HFFc6 (cell line): ENCODE measurements at regions not wholly inside any gene's neighbourhood (a gene's known extent, or its start where the extent isn't known, plus 50 kb on each side); places are given as distances from the start of the nearest gene placed in this dataset.

Source experiments
- DNase-seq: peaks from one replicate; pipeline ENCODE4 v3.0.0-alpha.2; 2018
- H3K27ac Mint-ChIP-seq: 2 replicates; pipeline ENCODE4 v1.8.0; 2020; ENCODE audit warnings: mild to moderate bottlenecking, mixed read lengths
- H3K27me3 Mint-ChIP-seq: 2 replicates; pipeline ENCODE4 v1.8.0; 2021; ENCODE audit warnings: mild to moderate bottlenecking, moderate library complexity, mixed read lengths; ENCODE audit not compliant: insufficient read depth
- H3K36me3 Mint-ChIP-seq: 2 replicates; pipeline ENCODE4 v1.8.0; 2021; ENCODE audit warnings: low read depth, mixed read lengths
- H3K4me1 Mint-ChIP-seq: 2 replicates; pipeline ENCODE4 v1.8.0; 2020; ENCODE audit warnings: low read depth, mixed read lengths
- H3K4me3 Mint-ChIP-seq: 2 replicates; pipeline ENCODE4 v1.8.0; 2020; ENCODE audit warnings: mild to moderate bottlenecking, moderate library complexity, mixed read lengths
- H3K9me3 Mint-ChIP-seq: 2 replicates; pipeline ENCODE4 v1.8.0; 2020; ENCODE audit warnings: mild to moderate bottlenecking, mixed read lengths
- CTCF ChIP-seq: fragments of 200-600 bp; sonication (generic); IDR thresholded peaks from 2 replicates; pipeline ENCODE4 v1.5.0; 2021; ENCODE audit warnings: antibody characterized with exemption, mild to moderate bottlenecking

DNA sequence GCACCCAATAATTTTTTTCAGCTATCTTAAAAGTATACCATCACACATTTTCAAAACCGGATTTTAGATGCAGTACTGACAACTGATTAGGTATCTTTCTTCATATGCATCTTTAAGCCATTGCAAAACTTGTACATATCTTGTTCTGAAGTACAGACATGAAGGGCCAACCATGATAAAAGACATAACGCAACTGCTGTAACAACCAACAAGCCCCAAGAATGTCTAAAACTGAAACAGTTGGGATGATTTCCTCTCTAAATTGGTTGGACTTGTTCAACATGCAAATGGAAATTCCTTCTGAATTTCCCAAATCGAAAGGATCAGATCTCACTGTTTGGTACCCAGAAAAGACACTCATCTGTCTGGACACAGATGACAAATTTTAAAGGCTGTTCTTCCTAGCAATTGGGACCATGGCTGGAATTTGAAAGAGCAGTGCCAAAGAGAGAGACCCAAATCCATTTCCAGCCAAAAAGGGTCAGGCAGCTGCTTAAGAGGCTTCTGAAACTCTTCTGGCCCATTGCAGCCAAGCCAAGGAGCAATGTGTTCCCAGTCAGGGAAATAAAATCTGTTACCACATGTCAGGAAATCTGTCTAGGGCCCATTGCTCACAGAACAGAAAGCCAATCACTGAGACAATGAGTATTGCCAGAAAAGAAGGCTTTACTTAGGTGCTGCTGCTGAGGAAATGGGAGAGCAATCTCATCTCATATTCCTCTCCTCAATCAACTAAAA lies 1122.4 kb upstream of the USP15 start:
- no peak for TF ChIP-seq CTCF
- Mint-ChIP-seq H3K27ac (no peak overlapping the region), H3K27me3 (no peaks in the 10 kb centered on the region), H3K9me3 (peaks cover 34% of the 10 kb centered on the region), H3K4me1 (no peaks in the 10 kb centered on the region), H3K36me3 (no peaks in the 10 kb centered on the region), H3K4me3 (no peak overlapping the region)
- no peak for DNase-seq

DNA sequence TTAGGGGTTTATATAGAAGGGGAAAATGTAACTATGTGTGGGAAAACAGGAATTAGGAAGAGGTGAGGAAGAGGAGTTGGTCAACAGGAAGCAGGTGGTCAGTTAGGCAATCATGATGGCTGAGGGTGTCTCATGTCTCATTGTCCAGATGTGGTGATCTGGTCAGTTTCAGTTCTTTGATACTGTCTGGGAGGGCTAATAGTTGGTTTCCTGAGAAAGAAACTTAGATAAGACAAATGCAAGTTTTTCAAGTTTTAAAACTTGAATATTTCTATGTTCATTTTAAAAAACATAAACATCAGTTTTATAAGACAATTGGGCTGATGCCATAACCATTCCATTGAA lies 1121.8 kb upstream of the USP15 start:
- no peaks in the 10 kb centered on the region for H3K4me1 Mint-ChIP-seq
- no peaks in the 10 kb centered on the region for H3K36me3 Mint-ChIP-seq
- H3K9me3 Mint-ChIP-seq: peaks cover 33% of the 10 kb centered on the region
- no peak for TF ChIP-seq CTCF
- DNase-seq: no peak
- H3K4me3 Mint-ChIP-seq: no peak overlapping the region
- H3K27ac Mint-ChIP-seq: no peak overlapping the region
- no peaks in the 10 kb centered on the region for H3K27me3 Mint-ChIP-seq

DNA sequence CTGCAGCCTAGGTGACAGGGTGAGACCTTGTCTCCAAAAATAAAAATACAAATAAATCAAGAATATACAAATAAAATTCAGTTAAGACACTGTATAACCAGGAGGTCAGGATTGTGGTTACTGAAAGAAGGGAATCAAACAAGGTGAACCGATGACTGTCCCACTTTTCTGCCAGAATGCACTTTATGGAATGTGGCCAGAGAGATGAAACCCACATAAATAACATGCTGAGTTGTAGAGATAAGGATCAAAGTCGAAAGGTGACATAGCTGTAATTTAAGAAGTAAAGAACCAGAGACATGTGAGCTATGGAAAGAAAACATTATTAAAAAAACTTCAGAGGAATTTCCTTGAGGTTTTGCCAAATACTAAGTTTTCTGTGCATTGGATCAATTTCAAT lies 1098.2 kb upstream of the USP15 start:
- H3K36me3 Mint-ChIP-seq: no peaks in the 10 kb centered on the region
- H3K4me3 Mint-ChIP-seq: no peak overlapping the region
- no peak for DNase-seq
- H3K9me3 Mint-ChIP-seq: peaks cover 37% of the 10 kb centered on the region
- H3K4me1 Mint-ChIP-seq: no peaks in the 10 kb centered on the region
- H3K27me3 Mint-ChIP-seq: no peaks in the 10 kb centered on the region
- TF ChIP-seq CTCF: no peak
- no peak overlapping the region for H3K27ac Mint-ChIP-seq

DNA sequence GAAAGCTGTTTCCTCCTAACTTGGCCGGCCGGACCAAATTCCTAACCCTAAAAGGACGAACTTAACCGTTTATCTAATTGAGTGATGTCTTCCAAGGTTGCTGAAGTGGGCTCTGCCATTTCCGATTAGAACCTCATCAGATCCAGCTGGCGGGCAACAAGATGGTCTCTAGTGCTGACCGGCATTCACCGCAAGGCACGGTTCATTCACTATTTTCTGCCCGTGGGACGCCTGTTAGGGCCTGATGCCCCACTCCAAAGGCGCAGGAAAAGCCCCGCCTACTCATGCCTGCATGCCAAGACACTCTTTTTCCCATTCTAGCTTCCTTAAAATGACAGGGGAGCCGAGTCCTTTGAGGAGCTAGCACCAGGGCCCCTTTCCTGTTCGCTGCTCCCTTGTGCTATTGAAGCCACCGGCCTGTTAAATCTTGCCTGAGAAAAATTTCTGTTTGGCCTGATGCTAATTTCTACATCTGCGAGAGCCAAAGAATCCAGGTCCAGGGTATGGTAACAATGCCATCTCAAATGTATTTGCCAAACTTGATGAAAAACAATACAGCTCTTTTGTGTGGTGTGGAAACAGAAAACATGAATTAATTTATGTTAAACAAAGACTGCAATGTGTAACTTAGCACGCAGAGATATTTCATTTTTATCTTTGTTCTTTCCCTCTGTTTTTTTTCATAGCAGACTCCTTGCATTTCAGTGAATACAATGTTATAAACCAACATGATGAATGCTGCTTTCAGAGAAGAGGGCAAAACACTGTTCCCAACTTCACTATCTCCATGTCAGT lies 1071.2 kb upstream of the USP15 start:
- no peak for TF ChIP-seq CTCF
- DNase-seq: no peak
- Mint-ChIP-seq H3K4me3 (no peak overlapping the region), H3K27ac (no peak overlapping the region), H3K4me1 (no peaks in the 10 kb centered on the region), H3K9me3 (peaks cover 27% of the 10 kb centered on the region), H3K27me3 (no peaks in the 10 kb centered on the region), H3K36me3 (no peaks in the 10 kb centered on the region)

- no peak for TF ChIP-seq CTCF
- no peak for DNase-seq
- no peak overlapping the region for H3K27ac Mint-ChIP-seq
- no peaks in the 10 kb centered on the region for H3K4me1 Mint-ChIP-seq
- H3K36me3 Mint-ChIP-seq: no peaks in the 10 kb centered on the region
- H3K4me3 Mint-ChIP-seq: no peak overlapping the region
- no peaks in the 10 kb centered on the region for H3K27me3 Mint-ChIP-seq
- peaks cover 39% of the 10 kb centered on the region for H3K9me3 Mint-ChIP-seq
Observed at GRCh38 chr12:61213646-61214045, 1046.6 kb upstream of the USP15 start.
